ENCODE measurements at regions not wholly inside any gene's neighbourhood (a gene's known extent, or its start where the extent isn't known, plus 50 kb on each side); places are given as distances from the start of the nearest gene placed in this dataset.

GRCh38 chr6:156347246-156347645 lies 429.9 kb upstream of the ARID1B start:
- no peak for DNase-seq

- DNase-seq, result no peak
Observed at GRCh38 chr6:156345700-156346099, 431.5 kb upstream of the ARID1B start.

GRCh38 chr6:156344491-156344890 lies 432.7 kb upstream of the ARID1B start:
- DNase-seq, result no peak

DNA sequence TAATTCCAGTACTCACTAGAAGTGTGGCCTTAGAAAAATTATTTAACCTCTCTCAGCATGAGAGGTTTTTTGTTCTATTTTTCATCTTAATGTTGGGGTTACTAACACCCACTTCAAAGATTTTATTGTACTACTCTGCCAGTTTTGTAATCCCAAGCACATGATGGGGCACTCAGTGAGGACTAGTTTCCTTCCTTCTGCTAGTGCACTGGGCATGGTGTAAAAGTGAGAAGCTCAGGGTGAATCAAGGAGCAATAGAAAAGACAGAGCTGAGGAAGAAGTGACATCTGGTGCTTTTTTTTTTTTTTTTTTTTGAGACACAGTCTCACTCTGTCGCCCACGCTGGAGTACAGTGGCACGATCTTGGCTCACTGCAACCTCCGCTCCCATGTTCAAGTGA lies 439.4 kb upstream of the ARID1B start:
- DNase-seq, result no peak

GRCh38 chr6:156336733-156337132 lies 440.4 kb upstream of the ARID1B start:
- no peak for DNase-seq

DNA sequence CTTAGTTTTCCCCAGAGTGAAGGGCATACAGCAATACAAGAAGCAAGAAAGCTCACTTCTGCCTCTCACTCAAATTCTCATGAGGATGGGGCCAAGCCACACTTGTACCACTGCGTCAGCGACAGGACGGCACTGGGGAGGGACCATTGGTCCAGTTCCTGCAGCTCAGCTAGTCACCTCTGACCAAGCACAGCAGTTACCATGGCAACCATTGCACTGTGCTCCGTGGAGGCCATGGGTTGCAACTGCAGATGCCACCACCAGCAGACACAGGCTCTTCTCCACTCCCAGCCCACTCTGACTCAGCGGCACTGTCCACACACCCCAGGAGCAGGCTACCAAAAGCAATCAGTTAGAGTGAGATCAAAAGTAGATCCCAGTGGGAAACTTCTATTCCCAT lies 441.1 kb upstream of the ARID1B start:
- no peak for DNase-seq

DNA sequence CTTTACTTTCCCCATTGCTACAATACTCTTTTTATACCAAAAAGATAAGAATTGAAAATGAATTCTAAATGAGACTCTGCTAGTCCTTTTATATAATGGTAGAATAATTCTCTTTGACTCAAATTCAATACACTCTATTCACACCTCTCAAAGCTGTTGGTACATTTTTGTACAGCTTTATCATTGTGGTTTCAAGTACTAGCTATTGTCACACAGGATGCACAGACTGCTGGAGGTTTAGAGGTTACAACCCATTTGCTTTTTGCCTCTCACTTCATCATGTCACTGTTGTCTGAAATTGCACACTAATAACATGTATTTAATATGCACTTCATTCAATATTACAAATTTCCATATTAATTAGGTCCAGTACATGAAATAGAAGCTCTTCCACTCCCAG lies 442.2 kb upstream of the ARID1B start:
- no peak for DNase-seq

DNA sequence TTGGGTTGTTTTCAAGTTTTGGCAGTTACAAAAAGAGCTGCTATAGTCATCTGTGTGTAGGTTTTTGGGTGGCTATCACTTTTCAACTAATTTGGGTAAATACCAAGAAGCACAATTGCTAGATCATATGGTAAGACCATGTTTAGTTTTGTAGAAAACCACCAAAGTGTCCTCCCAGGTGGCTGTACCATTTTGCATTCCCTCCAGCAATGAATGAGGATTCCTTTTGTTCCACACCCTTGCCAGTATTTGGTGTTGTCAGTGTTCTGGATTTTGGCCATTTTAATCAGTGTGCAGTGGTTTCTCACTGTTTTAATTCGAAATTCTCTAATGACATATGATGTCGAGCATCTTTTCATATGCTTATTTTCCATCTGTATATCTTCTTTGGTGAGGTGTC lies 457.5 kb upstream of the ARID1B start:
- no peak for DNase-seq

- DNase-seq, result no peak
Observed at GRCh38 chr6:156316583-156317125, 460.5 kb upstream of the ARID1B start.

DNA sequence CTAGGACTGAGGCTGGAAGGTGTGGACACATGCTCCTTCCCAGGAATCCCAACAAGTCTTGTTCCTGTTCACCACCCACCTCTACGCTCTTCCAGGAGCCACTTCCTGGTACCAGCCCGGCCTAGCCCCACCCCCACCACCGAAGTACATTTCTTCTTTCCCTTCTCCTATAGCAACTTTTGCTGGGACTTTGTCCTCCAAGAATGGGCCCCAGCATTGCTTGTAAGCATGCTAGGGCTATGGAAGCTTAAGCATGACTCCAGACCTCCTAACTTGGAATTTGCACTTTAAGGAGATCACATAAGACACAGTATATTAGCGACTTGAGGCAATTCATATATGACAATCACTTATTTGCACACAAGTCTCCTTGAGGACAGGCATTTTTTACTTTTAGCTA lies 462.0 kb upstream of the ARID1B start:
- no peak for DNase-seq

GRCh38 chr6:156313037-156313436 lies 464.1 kb upstream of the ARID1B start:
- DNase-seq, result no peak

GRCh38 chr6:156311291-156311690 lies 465.9 kb upstream of the ARID1B start:
- no peak for DNase-seq

GRCh38 chr6:156310701-156311100 lies 466.5 kb upstream of the ARID1B start:
- DNase-seq, result no peak

GRCh38 chr6:156309017-156309416 lies 468.2 kb upstream of the ARID1B start:
- no peak for DNase-seq

DNA sequence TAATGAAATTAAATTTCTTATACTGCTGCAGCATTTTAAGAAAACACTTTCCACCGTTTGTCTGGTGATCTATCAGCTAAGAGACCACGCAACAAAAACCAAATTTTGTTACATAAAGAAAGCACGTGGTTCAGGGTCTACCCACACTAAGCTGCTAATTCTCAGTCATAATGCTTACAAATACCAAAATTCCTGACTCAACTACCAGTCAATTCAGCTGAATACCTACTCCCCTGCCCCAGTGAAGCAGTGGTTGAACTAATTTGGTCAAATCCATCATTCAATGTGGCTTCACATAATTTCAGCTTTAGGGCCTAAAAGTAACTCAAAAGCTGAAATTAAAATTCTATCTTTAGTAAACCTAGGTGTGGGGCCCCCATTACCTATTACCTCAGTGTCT lies 468.6 kb upstream of the ARID1B start:
- no peak for DNase-seq

DNA sequence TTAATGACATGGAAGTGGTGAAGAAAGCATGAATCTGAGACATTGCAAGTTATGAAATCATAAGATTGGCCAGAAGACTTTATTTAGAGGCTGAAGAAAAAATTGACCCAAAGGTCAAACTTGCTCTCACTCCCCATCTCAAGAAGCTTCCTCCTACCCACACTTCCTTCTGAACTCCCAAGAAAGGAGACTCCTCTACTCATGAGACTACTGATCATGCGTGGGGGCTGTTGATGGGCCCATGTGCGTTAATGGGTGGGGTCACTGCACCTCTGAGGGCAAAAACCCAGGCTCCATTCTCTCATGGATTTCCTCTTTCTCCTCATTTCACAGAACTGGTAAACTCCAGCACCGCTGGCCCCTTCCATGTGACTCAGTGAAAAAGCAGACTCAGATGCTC lies 470.6 kb upstream of the ARID1B start:
- no peak for DNase-seq

- DNase-seq, result no peak
Observed at GRCh38 chr6:156283091-156283490, 494.1 kb upstream of the ARID1B start.

DNA sequence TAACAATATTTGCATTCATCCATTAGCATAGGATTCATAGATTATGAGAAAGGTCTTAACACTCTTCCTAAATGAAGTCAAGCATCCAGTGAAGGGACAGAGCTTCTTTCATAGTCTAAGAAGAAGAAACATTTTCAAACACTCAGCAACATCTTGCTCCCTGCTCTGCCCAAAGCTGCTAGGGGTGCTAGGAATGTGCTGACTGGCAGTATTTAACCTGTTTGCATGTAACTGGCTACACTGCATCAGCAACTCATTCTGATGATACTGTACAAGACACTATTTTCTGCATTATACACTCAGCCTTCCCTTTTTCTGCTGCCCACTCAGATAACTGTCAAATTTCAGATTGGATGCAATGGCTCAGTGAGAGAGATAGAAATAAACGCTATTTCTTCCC lies 495.1 kb upstream of the ARID1B start:
- DNase-seq, result no peak

GRCh38 chr6:156281266-156281665 lies 495.9 kb upstream of the ARID1B start:
- DNase-seq, result no peak

- peak; percentile 12 for DNase-seq
Observed at GRCh38 chr6:156280065-156280464, 497.1 kb upstream of the ARID1B start.

- DNase-seq, result peak; percentile 39
Observed at GRCh38 chr6:156279261-156279969, 497.8 kb upstream of the ARID1B start.

DNA sequence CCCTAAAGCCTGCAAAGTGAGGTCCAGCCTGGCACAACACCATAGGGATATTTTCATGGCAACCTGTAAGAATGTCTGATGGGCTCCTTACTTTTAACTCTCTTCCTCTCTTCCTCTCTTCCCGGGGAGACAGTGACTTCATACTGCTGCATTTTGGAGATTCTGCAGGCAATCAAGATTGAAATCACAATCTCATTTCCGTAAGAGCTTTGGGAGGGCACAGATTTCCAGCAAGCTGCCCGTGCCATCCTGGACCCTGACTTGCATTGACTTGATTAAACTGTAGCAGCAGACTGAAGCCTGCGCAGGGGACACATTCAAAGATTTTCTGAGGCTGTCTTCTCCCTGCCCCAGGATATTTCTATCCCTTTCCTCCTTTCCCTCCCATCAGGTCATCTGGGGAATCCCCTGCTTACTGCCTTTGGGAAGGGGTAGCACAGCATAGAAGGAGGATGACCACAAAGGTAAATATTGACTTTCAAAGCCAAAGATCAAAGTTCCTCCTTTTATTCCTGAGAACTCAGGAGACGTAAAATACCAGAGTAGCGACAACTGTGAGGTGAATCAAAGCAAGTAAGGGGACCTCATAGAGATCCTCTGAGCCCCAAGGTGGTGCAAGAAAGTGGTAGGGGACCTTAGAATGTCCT lies 504.0 kb upstream of the ARID1B start:
- DNase-seq, result no peak

GRCh38 chr6:156269751-156270369 lies 507.3 kb upstream of the ARID1B start:
- DNase-seq, result no peak

DNA sequence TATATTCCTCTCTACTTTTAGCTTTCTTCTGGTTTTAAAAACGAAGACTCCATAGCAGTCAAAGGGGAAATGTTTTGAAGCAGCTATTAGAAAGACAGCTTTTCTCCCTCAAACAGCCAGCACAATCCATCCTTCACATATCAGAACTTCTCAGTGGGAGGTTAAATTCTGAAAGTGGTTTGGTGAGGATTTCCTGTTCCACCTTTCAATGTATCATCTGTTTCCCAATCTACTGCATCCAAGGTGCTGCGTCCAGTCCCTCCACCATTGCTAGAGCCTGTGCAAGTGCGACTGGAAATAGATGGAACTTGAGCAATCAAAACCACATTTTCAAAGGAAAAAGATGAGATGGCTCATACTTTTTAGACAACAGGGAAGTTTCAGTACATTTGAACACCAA lies 508.3 kb upstream of the ARID1B start:
- DNase-seq, result no peak
